K562 (cell line): ENCODE measurements at regions not wholly inside any gene's neighbourhood (a gene's known extent, or its start where the extent isn't known, plus 50 kb on each side); places are given as distances from the start of the nearest gene placed in this dataset.
"Not testable (repeated sequence)": the region's sequence is repeated elsewhere in the genome, so short reads cannot be mapped to it uniquely, and the experiment has no call there.

Experiments used
- EHMT2 ChIP-seq: fragments of 450-650 bp; IDR thresholded peaks from 2 replicates; pipeline ENCODE4 v1.6.1; 2018; ENCODE audit warnings: antibody characterized with exemption
- EZH2 ChIP-seq: IDR thresholded peaks from 2 replicates; pipeline ENCODE4 v1.6.1; 2012; ENCODE audit warnings: low read depth, mild to moderate bottlenecking, inconsistent platforms, low read length, borderline replicate concordance
- NBN ChIP-seq: fragments of 450-650 bp; IDR thresholded peaks from 2 replicates; pipeline ENCODE4 v1.6.1; 2016; ENCODE audit warnings: low read depth, mild to moderate bottlenecking
- USF1 ChIP-seq: sonication (generic); formaldehyde crosslinking; IDR thresholded peaks from 2 replicates; pipeline ENCODE4 v1.9.0; 2022; ENCODE audit warnings: mild to moderate bottlenecking, missing genetic modification reagents

DNA sequence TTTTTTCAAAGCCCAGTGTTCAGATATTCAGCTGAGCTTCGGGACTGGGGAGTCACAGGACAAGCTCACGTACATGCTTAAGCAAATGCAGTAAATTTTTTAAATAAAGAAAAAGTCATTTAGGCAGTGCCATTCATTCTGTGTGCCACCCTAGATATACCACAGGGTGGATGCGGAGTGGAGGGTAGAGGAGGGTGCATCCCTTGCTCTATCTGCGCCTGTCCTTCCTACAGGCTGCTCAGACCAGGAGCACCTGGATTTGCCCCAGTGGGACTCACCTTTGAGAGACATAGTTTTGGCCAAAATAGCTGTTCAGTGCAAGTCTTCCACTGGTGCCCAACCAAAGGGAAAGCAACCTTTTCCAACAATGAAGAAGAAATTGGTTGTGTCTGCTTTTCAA, 202.4 kb downstream of the ANKRD36 start:
- not testable (repeated sequence) for TF ChIP-seq USF1, EHMT2, EZH2, NBN
